T-helper 17 cell (primary cell): ENCODE measurements at regions not wholly inside any gene's neighbourhood (a gene's known extent, or its start where the extent isn't known, plus 50 kb on each side); places are given as distances from the start of the nearest gene placed in this dataset.

ENCODE experiments used
- ATAC-seq: fragments of 150-1000 bp; cut with Tn5 transposase; 2 replicates; pipeline ENCODE4 v1.10.0; 2021; ENCODE audit warnings: mild to moderate bottlenecking, moderate library complexity
- DNase-seq, 3 donors: peaks; one replicate each; pipeline versions ENCODE4 v3.0.0 to v3.0.0-alpha.2; 2020 to 2021
- H3K9me3 ChIP-seq: one replicate; pipeline ENCODE4 v1.7.0; 2013; ENCODE audit warnings: low read length, mild to moderate bottlenecking; ENCODE audit not compliant: control insufficient read depth, poor library complexity, severe bottlenecking
- H3K27ac Mint-ChIP-seq: one replicate; pipeline ENCODE4 v1.8.0; 2022; ENCODE audit warnings: mild to moderate bottlenecking, moderate library complexity, mixed read lengths
- H3K27me3 Mint-ChIP-seq: one replicate; pipeline ENCODE4 v1.8.0; 2022; ENCODE audit warnings: mixed read lengths
- H3K36me3 Mint-ChIP-seq: one replicate; pipeline ENCODE4 v1.8.0; 2022; ENCODE audit warnings: low read depth, mixed read lengths
- H3K4me1 Mint-ChIP-seq: one replicate; pipeline ENCODE4 v1.8.0; 2022; ENCODE audit warnings: mild to moderate bottlenecking, mixed read lengths
- H3K4me3 Mint-ChIP-seq: one replicate; pipeline ENCODE4 v1.8.0; 2022; ENCODE audit warnings: mild to moderate bottlenecking, moderate library complexity, mixed read lengths

- Mint-ChIP-seq H3K4me1 (peaks cover 3% of the 10 kb centered on the region), H3K36me3 (no peaks in the 10 kb centered on the region), H3K27me3 (peaks cover 8% of the 10 kb centered on the region), H3K4me3 (no peak overlapping the region), H3K27ac (no peak overlapping the region)
- ATAC-seq (no peak), DNase-seq (no peak)
- H3K9me3 ChIP-seq = no peaks in the 10 kb centered on the region
Measured at GRCh38 chr10:42960991-42961795, 115.7 kb upstream of the RET start.

GRCh38 chr10:42961796-42962109, 115.1 kb upstream of the RET start:
- Mint-ChIP-seq H3K4me3 (no peak overlapping the region), H3K36me3 (no peaks in the 10 kb centered on the region), H3K4me1 (peaks cover 3% of the 10 kb centered on the region), H3K27ac (no peak overlapping the region), H3K27me3 (peaks cover 9% of the 10 kb centered on the region)
- ATAC-seq (no peak), DNase-seq (no peak)
- no peaks in the 10 kb centered on the region for H3K9me3 ChIP-seq

DNA sequence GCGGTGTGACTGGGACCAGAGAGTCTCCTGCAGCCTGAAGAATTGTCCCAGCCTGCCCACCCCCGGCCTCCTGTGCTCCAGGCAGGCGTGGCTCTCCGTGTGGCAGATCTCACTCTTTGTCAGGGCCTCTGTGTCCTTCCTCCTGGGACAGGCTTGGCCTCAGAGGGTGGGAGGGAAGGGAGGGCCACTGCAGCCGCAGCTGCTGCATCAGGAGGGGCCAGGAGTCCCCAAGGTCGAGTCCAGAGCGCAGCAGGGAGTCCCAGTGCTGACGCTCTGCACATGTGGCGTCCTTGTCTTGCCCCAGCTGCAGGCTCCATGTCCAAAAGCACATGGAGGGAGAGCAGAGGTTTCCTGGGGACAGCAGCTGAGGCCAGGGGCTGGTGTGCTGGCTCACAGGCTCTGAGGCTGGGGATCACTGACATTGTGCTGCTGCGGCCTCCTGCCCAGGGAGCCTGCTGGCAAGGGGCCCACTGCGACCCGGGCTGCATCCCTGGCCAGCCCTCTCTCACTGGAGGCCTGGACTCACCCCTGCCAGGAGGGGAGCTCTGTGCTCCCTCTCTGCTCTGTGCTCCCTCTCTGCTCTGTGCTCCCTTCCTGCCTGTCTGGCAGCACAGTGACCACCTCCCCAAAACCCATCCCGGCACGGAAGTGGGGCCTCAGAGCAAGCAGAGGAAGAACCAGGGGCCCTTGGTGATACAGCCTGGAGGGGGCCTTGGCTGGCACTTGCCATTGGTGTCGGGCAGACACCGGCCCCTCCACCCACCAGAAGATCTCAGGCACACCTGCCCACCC, 114.6 kb upstream of the RET start:
- Mint-ChIP-seq H3K27ac (no peak overlapping the region), H3K4me1 (peaks cover 3% of the 10 kb centered on the region), H3K27me3 (peaks cover 9% of the 10 kb centered on the region), H3K36me3 (no peaks in the 10 kb centered on the region), H3K4me3 (no peak overlapping the region)
- no peak for ATAC-seq
- no peak for DNase-seq
- H3K9me3 ChIP-seq = no peaks in the 10 kb centered on the region

GRCh38 chr10:42962902-42963231, 114.0 kb upstream of the RET start:
- DNase-seq (no peak), ATAC-seq (no peak)
- Mint-ChIP-seq H3K4me1 (peaks cover 3% of the 10 kb centered on the region), H3K27ac (no peak overlapping the region), H3K27me3 (peaks cover 11% of the 10 kb centered on the region), H3K4me3 (no peak overlapping the region), H3K36me3 (no peaks in the 10 kb centered on the region)
- H3K9me3 ChIP-seq = no peaks in the 10 kb centered on the region

GRCh38 chr10:42963312-42963711, 113.6 kb upstream of the RET start:
- H3K27me3 Mint-ChIP-seq = peaks cover 16% of the 10 kb centered on the region
- peaks cover 3% of the 10 kb centered on the region for H3K4me1 Mint-ChIP-seq
- H3K9me3 ChIP-seq = no peaks in the 10 kb centered on the region
- ATAC-seq = no peak
- DNase-seq = no peak
- H3K27ac Mint-ChIP-seq = no peak overlapping the region
- H3K4me3 Mint-ChIP-seq = no peak overlapping the region
- H3K36me3 Mint-ChIP-seq = no peaks in the 10 kb centered on the region

GRCh38 chr10:42969147-42969546, 107.7 kb upstream of the RET start:
- DNase-seq = no peak
- Mint-ChIP-seq H3K27ac (no peak overlapping the region), H3K36me3 (no peaks in the 10 kb centered on the region), H3K4me1 (no peaks in the 10 kb centered on the region), H3K27me3 (peaks cover 51% of the 10 kb centered on the region), H3K4me3 (no peak overlapping the region)
- ATAC-seq = no peak
- no peaks in the 10 kb centered on the region for H3K9me3 ChIP-seq

- DNase-seq = no peak
- H3K27ac Mint-ChIP-seq = no peak overlapping the region
- H3K36me3 Mint-ChIP-seq = no peaks in the 10 kb centered on the region
- H3K4me3 Mint-ChIP-seq = no peak overlapping the region
- ATAC-seq = no peak
- peaks cover 53% of the 10 kb centered on the region for H3K27me3 Mint-ChIP-seq
- H3K9me3 ChIP-seq = no peaks in the 10 kb centered on the region
- H3K4me1 Mint-ChIP-seq = no peaks in the 10 kb centered on the region
Measured at GRCh38 chr10:42969909-42970308, 107.0 kb upstream of the RET start.

DNA sequence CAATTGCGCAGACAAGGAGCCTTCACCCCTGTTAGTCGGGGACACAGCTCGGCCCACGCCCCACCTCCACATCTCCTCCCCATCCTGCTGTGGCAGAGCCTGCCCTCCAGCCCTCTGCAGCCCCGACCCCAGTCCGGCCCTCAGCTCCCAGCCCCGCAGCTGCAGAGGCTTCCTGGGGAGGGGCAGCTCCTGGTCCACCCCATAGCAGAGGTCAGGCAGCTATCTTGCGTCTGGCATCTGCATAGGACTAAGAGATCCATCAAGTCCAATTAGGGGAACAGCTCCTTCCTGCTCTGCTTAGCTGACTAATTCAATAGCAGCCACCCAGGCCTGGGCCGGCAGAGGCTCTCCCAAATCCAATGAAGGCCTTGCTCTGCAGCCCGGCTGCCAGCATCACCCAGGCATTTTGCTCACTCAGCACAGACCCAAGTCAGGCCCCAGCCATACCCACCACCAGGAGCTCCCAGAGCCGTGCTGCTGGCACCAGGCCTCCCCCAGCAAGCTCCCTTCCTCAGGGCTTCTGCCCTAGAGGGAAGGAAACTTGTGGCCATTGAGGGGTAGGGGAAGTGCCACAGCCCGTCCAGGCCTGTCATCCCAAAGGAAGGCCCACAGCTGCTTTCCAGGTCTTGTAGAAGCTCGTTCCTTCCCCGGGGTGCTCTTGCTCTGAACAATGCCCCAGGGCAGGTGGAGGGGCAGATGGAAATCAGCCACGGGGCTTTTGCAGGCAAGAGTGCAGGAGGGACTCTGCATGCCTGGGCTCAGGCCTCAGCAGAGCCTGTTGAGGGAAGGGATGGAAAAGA, 106.2 kb upstream of the RET start:
- H3K9me3 ChIP-seq = no peaks in the 10 kb centered on the region
- no peak overlapping the region for H3K27ac Mint-ChIP-seq
- no peak for ATAC-seq
- no peak overlapping the region for H3K4me3 Mint-ChIP-seq
- H3K4me1 Mint-ChIP-seq = no peaks in the 10 kb centered on the region
- H3K36me3 Mint-ChIP-seq = no peaks in the 10 kb centered on the region
- DNase-seq = no peak
- H3K27me3 Mint-ChIP-seq = peaks cover 51% of the 10 kb centered on the region

- no peaks in the 10 kb centered on the region for H3K9me3 ChIP-seq
- Mint-ChIP-seq H3K27me3 (peaks cover 50% of the 10 kb centered on the region), H3K36me3 (no peaks in the 10 kb centered on the region), H3K4me3 (no peak overlapping the region), H3K27ac (no peak overlapping the region), H3K4me1 (no peaks in the 10 kb centered on the region)
- DNase-seq (peak in 1 of 3 donors; percentile 4), ATAC-seq (no peak)
Measured at GRCh38 chr10:42971251-42971599, 105.6 kb upstream of the RET start.

DNA sequence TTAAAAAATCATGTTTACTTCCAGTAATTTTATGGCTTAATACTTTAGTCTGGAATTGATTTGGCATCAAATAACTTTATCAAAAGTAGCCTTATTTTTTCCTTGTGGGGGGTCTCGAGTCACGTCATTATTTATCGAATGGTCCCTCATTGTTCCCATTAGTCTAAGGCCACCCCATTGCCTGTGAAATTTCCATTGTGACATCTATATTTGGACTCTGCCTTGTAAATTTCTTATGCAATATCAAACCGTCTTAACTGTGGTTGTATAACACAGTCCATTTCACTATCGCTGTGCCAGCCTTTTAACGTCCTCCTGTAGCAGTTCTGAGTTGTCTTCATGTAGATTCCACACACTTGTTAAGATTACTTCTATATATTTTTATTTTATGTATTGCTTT, 103.9 kb upstream of the RET start:
- Mint-ChIP-seq H3K4me3 (no peak overlapping the region), H3K36me3 (no peaks in the 10 kb centered on the region), H3K27ac (no peak overlapping the region), H3K27me3 (peaks cover 50% of the 10 kb centered on the region), H3K4me1 (no peaks in the 10 kb centered on the region)
- no peaks in the 10 kb centered on the region for H3K9me3 ChIP-seq
- DNase-seq = no peak
- no peak for ATAC-seq

GRCh38 chr10:42973411-42973810, 103.5 kb upstream of the RET start:
- Mint-ChIP-seq H3K4me3 (no peak overlapping the region), H3K27ac (no peak overlapping the region), H3K4me1 (no peaks in the 10 kb centered on the region), H3K27me3 (peaks cover 46% of the 10 kb centered on the region), H3K36me3 (no peaks in the 10 kb centered on the region)
- DNase-seq = no peak
- H3K9me3 ChIP-seq = no peaks in the 10 kb centered on the region
- no peak for ATAC-seq

DNA sequence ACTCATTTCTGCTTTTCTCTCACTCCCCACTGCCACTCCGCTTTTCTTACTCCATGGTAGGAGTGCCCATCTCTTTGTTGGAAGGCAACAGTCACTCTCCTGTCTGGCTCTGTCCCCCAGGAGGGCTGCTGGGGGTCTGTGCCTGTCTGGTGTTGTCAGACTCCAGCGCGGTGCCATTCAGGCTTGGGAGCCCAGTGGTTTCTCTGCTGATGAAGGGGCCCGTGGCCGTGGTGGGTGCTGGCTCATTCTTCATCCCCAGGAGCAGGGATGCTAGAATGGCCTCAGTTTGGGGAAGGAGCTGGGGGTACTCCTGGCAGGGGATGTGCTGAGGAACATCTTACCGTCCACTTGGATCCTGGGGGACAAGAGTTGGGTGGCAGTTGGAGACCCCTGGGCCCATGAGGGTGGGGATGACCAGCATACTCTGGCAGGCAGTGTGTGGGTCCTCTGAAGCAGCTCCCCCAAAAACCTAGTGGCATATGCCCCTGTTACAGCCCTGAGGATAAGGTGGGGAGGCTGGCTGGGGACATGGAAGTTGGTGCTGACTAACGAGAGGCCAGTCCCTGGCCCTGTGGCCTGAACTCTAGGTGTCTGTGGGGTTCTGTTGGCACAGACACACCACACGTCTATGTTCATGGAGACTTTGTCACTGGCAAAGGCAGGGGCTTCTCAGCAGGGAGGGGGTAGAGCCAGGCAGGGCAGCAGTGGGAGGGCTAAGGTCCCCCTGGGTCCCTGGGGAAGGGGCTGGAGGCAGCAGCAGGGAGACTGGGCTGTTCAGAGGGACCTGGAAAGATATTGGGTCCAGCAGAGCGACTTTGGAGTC, 102.8 kb upstream of the RET start:
- peak in 1 of 3 donors; percentile 4 for DNase-seq
- no peaks in the 10 kb centered on the region for H3K9me3 ChIP-seq
- no peak overlapping the region for H3K4me3 Mint-ChIP-seq
- H3K27me3 Mint-ChIP-seq = peaks cover 46% of the 10 kb centered on the region
- H3K27ac Mint-ChIP-seq = no peak overlapping the region
- H3K36me3 Mint-ChIP-seq = no peaks in the 10 kb centered on the region
- H3K4me1 Mint-ChIP-seq = no peaks in the 10 kb centered on the region
- no peak for ATAC-seq

- ATAC-seq (no peak), DNase-seq (no peak)
- no peak overlapping the region for H3K4me3 Mint-ChIP-seq
- H3K27ac Mint-ChIP-seq = no peak overlapping the region
- peaks cover 42% of the 10 kb centered on the region for H3K27me3 Mint-ChIP-seq
- no peaks in the 10 kb centered on the region for H3K4me1 Mint-ChIP-seq
- no peaks in the 10 kb centered on the region for H3K36me3 Mint-ChIP-seq
- H3K9me3 ChIP-seq = no peaks in the 10 kb centered on the region
Measured at GRCh38 chr10:42974693-42975002, 102.2 kb upstream of the RET start.
